ENCODE measurements at regions not wholly inside any gene's neighbourhood (a gene's known extent, or its start where the extent isn't known, plus 50 kb on each side); places are given as distances from the start of the nearest gene placed in this dataset.

DNA sequence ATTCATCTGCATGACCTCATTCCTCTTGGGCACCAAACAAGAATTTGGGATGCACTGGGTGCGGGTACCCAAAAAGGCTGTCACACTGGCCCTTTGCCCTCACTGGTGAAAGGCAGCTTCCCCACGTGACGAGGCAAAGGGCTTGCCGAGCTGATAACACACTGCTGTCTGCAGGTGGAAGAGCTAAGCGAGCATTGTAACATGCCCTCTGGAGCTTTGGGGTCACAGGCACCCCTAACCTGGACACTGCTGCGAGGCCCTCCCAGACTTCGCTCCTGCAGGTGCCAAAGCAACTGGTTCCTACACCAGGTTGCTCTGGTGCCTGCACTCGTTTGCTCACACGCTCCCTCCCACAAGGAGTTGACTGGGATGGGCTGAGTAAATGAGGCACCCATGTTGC is 1595.7 kb downstream of the HACE1 start:
- H3K4me3 ChIP-seq = no peak overlapping the region
- H3K27me3 ChIP-seq = no peaks in the 10 kb centered on the region
- intact Hi-C loops (cut with DNase I; ENCODE audit: low total_unique reads) = no loop called here
- no peaks in the 10 kb centered on the region for H3K36me3 ChIP-seq (ENCODE audit: low read depth, missing control alignments)
- no peak overlapping the region for H3K27ac ChIP-seq
- no peaks in the 10 kb centered on the region for H3K4me1 ChIP-seq
- no peak for TF ChIP-seq POLR2A (IDR thresholded peaks at IDR 0.05)
- DNase-seq = no peak
- no peaks in the 10 kb centered on the region for H3K9me3 ChIP-seq
- 91% methylated on average over 9 of the region's 9 CpGs for WGBS, 2 donors

DNA sequence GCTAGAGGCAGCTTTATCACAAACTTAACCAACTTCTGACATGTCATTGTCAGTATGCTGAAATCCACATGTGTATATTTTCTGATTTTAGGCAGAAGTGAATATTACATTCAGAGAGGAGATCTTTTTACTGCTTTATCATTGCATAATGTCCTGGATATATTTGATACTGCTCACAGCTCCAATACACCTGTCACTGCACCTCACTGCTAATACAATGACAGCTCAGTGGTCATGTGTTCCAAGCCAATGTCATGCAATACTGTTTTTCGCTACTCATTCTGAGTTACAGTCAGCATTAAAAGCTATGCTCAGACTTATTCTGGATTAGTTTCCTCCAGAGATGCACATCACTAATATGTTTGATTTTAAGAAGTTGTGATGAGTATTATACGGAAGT is 1604.6 kb downstream of the HACE1 start:
- no peak for DNase-seq
- intact Hi-C loops (cut with DNase I; ENCODE audit: low total_unique reads) = no loop called here

GRCh38 chr6:103236923-103237322 is 1622.8 kb downstream of the HACE1 start:
- H3K4me3 ChIP-seq = no peak overlapping the region
- H3K9me3 ChIP-seq = no peaks in the 10 kb centered on the region
- no peak overlapping the region for H3K27ac ChIP-seq
- intact Hi-C loops (cut with DNase I; ENCODE audit: low total_unique reads) = no loop called here
- no peaks in the 10 kb centered on the region for H3K4me1 ChIP-seq
- TF ChIP-seq POLR2A (IDR thresholded peaks at IDR 0.05) = no peak
- TF ChIP-seq, protein P1, sequence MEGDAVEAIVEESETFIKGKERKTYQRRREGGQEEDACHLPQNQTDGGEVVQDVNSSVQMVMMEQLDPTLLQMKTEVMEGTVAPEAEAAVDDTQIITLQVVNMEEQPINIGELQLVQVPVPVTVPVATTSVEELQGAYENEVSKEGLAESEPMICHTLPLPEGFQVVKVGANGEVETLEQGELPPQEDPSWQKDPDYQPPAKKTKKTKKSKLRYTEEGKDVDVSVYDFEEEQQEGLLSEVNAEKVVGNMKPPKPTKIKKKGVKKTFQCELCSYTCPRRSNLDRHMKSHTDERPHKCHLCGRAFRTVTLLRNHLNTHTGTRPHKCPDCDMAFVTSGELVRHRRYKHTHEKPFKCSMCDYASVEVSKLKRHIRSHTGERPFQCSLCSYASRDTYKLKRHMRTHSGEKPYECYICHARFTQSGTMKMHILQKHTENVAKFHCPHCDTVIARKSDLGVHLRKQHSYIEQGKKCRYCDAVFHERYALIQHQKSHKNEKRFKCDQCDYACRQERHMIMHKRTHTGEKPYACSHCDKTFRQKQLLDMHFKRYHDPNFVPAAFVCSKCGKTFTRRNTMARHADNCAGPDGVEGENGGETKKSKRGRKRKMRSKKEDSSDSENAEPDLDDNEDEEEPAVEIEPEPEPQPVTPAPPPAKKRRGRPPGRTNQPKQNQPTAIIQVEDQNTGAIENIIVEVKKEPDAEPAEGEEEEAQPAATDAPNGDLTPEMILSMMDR (IDR thresholded peaks at IDR 0.05) = no peak
- H3K27me3 ChIP-seq = no peaks in the 10 kb centered on the region
- no peaks in the 10 kb centered on the region for H3K36me3 ChIP-seq (ENCODE audit: low read depth, missing control alignments)
- DNase-seq = no peak

More for the DNA sequence above, 1604.6 kb downstream of the HACE1 start:
- 92 to 97% methylated on average over 2 of the region's 2 CpGs for WGBS, 2 donors
- H3K27ac ChIP-seq = no peak overlapping the region
- no peaks in the 10 kb centered on the region for H3K36me3 ChIP-seq (ENCODE audit: low read depth, missing control alignments)
- TF ChIP-seq, protein P1 (IDR thresholded peaks at IDR 0.05) = no peak
- TF ChIP-seq POLR2A (IDR thresholded peaks at IDR 0.05) = no peak
- H3K4me3 ChIP-seq = no peak overlapping the region
- no peaks in the 10 kb centered on the region for H3K4me1 ChIP-seq
- H3K27me3 ChIP-seq = no peaks in the 10 kb centered on the region
- H3K9me3 ChIP-seq = no peaks in the 10 kb centered on the region

DNA sequence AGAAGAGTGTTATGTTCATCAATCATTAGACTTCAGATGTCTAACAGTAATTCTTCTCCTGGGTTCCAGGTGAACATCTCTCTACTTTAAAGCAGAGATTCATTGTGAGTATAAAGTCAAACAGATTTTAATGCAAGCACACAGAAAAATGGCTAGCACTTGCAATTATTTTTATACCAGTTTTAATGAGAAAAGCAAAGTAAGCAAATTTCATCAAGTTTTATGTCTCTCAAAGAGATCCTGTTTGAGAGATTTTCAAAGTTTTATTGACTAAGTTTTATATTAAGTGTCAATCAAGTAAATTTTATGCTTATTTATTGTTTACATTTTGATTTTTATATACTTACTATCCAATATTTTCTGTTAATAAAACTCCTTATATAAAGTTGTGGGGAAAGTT is 1628.5 kb downstream of the HACE1 start:
- H3K4me1 ChIP-seq = no peaks in the 10 kb centered on the region
- no peaks in the 10 kb centered on the region for H3K27me3 ChIP-seq
- intact Hi-C loops (cut with DNase I; ENCODE audit: low total_unique reads) = no loop called here

GRCh38 chr6:103215847-103216246 is 1643.9 kb downstream of the HACE1 start:
- no peaks in the 10 kb centered on the region for H3K36me3 ChIP-seq (ENCODE audit: low read depth, missing control alignments)

More for the DNA sequence above, 1628.5 kb downstream of the HACE1 start:
- no peaks in the 10 kb centered on the region for H3K9me3 ChIP-seq
- no peaks in the 10 kb centered on the region for H3K36me3 ChIP-seq (ENCODE audit: low read depth, missing control alignments)
- no peak overlapping the region for H3K4me3 ChIP-seq
- no peak overlapping the region for H3K27ac ChIP-seq
- DNase-seq = no peak
- TF ChIP-seq POLR2A (IDR thresholded peaks at IDR 0.05) = no peak
- TF ChIP-seq, protein P1 (IDR thresholded peaks at IDR 0.05) = no peak

More at GRCh38 chr6:103215847-103216246, 1643.9 kb downstream of the HACE1 start:
- H3K27ac ChIP-seq = no peak overlapping the region
- no peak overlapping the region for H3K4me3 ChIP-seq
- TF ChIP-seq, protein P1 (IDR thresholded peaks at IDR 0.05) = no peak
- TF ChIP-seq POLR2A (IDR thresholded peaks at IDR 0.05) = no peak
- no peaks in the 10 kb centered on the region for H3K27me3 ChIP-seq
- no peak for DNase-seq
- no peaks in the 10 kb centered on the region for H3K4me1 ChIP-seq
- no peaks in the 10 kb centered on the region for H3K9me3 ChIP-seq
- intact Hi-C loops (cut with DNase I; ENCODE audit: low total_unique reads) = no loop called here

Data from testis (tissue), 2 donors.